GM18861 (cell line): ENCODE measurements at regions not wholly inside any gene's neighbourhood (a gene's known extent, or its start where the extent isn't known, plus 50 kb on each side); places are given as distances from the start of the nearest gene placed in this dataset.
"Not testable (repeated sequence)": the region's sequence is repeated elsewhere in the genome, so short reads cannot be mapped to it uniquely, and the experiment has no call there.

Experiments used
- ATAC-seq: cut with Tn5 transposase; IDR thresholded peaks from one replicate; pipeline ENCODE4 v1.9.1; 2021; ENCODE audit not compliant: unreplicated experiment

DNA sequence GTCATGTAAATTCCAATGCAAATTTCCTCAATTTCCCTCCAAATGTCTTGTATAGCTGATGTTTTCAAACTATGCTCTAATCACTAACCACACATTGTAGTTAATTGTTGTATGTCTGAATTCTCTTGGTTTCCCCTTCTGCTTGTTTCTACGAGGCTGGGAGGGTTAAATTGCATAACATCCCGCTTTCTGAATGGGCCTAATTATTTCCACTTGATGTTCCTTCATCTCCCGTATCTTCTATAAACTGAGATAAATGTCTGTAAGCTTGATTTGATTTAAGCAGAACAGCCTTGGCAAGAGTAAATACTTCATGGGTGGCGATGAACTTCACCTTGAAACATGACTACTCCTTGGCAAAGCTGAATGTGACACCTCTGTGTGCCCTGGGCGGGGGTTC is 72.2 kb downstream of the SERINC2 start:
- ATAC-seq: no peak

DNA sequence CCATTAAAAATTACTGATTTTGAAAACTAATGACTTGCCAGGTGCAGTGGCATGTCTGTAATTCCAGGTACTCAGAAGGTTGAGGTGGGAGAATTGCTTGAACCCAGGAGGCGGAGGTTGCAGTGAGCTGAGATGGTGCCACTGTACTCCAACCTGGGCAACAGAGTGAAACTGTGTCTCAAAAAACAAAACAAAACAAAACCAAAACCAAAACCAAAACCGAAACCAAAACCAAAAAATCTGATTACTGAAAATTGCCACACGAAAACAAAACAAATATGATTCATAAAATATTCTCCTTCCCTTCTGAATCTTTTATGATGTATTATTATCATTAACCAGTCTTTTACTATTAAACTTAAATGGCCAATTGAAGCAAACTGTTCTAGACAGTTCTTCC is 74.1 kb downstream of the SERINC2 start:
- ATAC-seq: no peak

DNA sequence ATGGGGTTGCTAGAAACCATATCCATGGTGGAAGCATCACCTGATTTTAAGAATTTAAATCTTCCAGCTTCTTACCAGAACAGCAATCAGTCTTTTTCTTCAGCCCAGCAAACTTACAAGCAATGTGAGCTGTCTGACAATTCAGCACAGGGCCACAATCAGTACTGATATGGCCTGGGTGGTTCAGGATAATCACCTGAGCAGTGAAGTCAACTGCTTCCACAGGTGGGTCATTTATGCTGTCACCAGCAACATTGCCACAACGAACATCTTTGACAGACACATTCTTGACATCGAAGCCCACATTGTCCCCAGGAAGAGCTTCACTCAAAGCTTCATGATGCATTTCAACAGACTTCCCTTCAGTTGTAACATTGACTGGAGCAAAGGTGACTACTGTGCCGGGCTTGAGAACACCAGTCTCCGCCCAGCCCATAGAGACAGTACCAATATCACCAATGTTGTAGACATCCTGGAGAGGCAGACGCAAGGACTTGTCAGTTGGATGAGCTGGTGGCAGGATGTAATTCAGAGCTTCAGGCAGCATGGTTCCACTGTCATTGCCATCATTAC is 74.8 kb downstream of the SERINC2 start:
- ATAC-seq: no peak

DNA sequence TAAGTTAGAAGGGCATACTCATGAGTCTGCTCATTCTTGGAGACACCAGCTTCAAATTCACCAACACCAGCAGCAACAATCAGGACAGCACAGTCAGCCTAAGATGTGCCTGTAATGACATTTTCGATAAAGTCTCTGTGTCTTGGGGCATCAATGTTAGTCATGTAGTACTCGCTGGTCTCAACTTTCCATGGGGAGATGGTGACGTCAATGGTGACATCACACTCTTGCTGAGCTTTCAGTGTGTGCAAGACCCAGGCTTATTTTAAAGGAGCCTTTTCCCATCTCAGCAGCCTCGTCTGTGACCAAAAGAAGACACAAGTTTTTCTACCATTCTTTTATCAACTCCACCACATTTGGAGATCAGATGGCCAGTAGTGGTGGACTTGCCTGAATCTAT is 75.5 kb downstream of the SERINC2 start:
- no peak for ATAC-seq

DNA sequence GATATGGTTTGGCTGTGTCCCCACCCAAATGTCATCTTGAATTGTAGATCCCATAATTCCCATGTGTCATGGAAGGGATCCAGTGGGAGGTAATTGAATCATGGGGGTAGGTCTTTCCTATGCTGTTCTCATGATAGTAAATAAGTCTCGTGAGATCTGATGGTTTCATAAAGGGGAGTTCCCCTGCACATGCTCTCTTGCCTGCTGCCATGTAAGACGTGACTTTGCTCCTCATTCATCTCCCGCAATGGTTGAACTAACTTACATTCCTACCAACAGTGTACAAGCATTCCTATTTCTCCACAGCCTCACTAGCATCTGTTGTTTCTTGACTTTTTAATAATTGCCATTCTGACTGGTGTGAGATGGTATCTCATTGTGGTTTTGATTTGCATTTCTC is 76.6 kb downstream of the SERINC2 start:
- ATAC-seq: not testable (repeated sequence)

DNA sequence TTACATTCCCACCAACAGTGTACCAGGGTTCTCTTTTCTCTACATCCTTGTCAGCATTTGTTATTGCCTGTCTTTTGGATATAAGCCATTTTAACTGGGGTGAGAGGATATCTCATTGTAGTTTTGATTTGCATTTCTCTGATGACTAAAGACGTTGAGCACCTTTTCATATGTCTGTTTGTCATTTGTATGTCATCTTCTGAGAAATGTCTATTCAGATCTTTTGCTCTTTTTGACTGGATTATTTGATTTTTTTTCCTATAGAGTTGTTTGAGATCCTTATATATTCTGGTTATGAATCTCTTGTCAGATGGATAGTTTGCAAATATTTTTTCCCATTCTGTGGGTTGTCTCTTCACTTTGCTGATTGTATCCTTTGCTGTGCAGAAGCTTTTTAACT is 77.6 kb downstream of the SERINC2 start:
- not testable (repeated sequence) for ATAC-seq

DNA sequence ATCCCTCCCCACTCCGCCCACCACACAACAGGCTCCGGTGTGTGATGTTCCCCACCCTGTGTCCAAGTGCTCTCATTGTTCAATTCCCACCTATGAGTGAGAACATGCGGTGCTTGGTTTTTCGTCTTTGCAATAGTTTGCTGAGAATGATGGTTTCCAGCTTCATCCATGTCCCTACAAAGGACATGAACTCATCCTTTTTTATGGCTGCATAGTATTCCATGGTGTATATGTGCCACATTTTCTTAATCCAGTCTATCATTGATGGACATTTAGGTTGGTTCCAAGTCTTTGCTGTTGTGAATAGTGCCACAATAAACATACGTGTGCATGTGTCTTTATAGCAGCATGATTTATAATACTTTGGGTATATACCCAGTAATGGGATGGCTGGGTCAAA is 81.0 kb upstream of the TINAGL1 start:
- ATAC-seq: not testable (repeated sequence)

DNA sequence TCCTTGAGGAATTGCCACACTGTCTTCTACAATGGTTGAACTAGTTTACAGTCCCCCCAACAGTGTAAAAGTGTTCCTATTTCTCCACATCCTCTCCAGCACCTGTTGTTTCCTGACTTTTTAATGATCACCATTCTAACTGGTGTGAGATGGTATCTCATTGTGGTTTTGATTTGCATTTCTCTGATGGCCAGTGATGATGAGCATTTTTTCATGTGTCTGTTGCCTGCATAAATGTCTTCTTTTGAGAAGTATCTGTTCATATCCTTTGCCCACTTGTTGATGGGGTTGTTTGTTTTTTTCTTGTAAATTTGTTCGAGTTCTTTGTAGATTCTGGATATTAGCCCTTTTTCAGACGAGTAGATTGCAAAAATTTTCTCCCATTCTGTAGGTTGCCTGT is 80.5 kb upstream of the TINAGL1 start:
- ATAC-seq: not testable (repeated sequence)

DNA sequence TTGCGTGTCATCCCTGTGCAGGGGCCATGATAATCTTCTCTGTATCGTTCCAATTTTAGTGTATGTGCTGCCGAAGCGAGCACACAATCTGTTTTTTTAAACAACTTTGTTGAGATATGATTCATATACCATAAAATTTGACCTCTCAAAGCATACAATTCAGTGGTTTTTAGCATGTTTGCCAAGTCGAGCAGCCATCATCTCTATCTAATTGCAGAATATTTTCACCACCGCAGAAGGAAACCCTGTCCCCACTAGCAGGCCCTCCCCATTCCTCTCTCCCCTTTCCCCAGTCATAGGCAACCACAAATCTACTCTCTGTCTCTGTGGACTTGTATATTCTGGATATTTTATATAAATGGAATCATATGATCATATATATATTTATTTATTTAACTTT is 78.7 kb upstream of the TINAGL1 start:
- ATAC-seq: no peak

DNA sequence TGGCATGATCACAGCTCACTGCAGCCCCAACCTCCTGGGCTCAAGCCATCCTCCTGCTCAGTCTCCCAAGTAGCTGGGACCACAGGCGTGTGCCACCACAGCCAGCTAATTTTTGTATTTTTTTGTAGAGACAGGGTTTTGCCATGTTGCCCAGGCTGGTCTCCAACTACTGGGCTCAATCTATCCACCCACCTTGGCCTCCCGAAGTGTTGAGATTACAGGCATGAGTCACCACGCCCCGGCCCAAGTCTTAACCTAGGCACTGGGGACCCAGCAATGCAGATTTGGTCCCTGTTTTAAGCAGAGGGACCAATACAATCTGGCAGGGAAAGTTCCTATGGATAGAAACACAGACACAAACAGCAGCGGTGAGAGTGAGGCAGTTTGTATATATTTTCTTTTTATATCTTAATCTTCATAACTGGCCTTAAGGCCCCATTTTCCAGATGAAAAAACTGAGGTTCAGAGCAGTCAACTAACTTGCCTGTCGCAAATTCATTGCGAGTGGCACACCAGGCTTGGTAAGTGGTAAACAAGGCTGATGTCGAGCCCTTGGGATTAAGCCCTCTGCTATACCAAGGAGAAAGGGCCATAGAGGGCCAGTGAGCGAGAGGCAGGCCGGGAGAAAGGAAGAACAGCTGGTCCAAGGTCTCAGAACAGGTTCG is 77.8 kb upstream of the TINAGL1 start:
- no peak for ATAC-seq

DNA sequence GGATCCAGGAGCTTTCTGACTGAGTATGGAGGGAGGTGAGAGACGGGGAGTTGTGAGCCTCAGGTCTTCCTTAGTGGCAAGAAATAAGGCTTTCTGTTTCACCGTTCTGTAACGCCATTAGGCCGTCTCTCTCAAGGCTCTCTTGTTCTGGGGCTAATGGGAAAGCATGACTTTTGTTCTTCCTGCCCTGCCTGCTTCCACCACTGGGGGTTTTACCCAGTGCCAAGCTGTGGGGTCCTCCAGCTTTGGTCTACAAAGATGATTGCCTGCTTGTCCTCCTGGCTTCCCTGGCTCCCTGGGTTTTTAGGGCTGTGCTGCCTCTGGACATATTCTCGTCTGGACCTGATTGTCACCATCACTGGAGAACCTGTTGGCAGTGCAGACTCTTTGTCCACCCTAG is 74.8 kb upstream of the TINAGL1 start:
- no peak for ATAC-seq

DNA sequence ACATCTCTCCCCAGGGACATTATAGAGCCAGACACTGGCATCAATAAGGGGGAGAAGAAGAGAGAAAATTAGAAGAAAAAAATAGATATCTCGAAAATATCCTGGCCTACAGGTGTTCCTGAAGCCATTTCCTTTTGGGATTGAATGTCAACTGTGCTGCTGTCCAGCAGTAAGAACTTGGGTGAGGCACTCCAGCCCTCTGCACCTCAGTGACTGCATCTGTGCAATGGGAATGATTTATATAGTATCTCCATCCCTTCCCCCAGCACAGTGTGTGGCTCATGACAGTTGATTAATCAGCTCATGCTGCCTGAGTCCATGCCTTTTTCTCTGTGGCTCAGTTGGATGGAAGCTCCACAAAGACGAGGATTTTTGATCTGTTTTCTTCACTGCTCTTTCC is 74.1 kb upstream of the TINAGL1 start:
- no peak for ATAC-seq

DNA sequence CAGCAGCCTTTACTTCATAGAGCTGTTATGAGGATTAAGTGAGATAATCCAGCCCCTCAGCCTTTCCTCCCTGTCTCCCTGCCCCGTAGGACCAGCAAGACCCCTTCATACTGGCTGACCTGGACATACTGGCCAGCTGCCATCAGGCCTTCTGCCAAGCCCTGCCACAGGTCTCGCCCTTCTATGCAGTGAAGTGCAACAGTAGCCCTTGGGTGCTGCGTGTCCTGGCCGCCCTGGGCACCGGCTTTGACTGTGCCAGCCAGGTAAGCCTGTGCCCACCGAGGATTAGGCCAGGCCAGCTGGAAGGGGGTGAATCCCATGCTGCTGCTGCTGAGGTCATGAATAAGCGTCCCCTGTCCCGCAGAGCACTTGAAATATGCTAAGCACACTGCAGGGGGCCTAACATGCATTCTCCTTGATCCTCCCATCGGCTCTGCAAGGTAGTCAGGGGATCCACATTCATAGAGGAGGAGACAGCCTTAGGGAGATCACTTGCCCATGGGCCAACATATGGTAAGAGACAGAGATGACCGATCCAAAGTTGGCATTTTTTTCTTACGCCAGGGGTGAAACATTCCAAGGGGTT is 73.3 kb upstream of the TINAGL1 start:
- no peak for ATAC-seq

DNA sequence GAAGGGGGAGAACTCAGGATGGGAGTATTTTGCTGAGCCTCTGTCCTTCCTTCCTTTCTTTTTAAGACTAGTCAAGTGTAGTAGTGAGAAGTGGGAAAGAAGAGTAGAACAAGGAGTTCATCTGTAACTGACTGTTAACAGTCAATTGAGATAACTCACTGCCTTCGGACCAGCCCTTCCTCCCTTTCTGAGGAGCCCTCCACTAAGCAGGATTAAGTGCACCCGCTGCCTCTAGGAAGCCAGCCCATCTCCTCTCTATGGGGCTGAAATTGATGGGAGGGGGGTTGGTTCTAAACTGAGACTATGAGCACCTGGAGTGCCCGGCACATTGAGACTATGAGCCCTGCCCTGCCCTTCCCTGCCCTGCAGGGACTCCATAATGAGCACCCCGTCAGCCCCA is 72.7 kb upstream of the TINAGL1 start:
- no peak for ATAC-seq

DNA sequence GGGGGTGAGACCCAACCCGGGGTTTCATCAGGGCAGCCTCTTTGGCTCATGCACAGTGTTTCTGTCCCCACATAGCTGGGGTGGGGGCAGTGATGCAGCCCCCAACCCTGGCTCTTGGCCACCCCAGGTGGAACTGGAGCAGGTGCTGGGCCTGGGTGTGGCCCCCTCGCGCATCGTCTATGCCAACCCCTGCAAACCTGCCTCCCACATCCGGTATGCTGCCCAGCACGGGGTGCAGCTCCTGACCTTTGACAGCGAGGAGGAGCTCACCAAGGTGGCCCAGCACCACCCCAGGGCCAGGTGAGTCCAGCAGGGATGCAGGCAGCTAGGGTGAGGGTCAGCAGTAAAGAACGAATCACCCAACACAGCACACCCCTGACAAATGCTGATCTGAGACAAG is 72.3 kb upstream of the TINAGL1 start:
- ATAC-seq: no peak

DNA sequence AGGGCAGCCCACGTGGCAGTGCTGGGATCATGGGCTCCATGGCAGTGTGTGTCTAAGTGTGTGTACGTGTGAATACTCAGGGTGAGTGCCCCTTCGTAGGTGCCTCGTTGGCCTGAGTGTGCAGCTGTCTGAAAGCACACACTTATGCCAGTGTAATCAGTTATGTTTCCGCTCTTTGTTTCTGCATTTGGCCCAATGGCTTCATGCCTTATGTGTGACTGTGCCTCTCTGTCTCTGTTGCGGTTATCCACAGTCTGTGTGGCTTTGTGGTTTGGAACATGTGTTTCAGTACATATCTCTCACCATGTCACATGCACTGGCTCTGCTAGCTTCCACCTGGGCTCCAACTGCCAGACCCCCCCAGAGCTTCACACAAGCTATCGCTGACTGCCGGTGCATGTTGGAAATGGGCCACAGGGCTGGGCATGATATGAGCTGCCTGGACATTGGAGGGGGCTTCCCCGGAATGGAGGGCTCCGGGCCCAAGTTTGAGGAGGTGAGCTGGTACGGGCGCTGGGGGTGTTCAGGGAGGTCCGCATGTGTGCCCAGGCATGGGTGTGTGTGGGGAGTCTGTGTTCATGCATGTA is 70.3 kb upstream of the TINAGL1 start:
- ATAC-seq: peak; percentile 55

DNA sequence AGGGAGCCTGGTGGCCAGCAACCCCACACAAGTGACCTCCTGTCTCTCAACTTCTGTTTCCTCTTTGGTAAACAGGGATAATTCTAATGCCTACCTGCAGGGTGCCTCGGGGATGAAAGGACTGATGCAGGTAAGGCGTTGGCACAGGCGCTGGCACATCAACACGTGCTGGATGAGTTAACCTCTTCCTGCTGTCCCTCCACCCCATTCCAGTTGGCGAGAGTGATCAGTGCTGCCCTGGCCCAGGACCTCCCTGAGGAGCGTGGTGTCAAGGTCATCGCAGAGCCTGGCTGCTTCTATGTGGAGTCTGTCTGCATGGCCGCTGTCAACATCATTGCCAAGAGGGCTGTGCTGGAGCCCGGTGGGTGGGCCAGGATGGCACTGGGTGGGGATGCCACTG is 69.1 kb upstream of the TINAGL1 start:
- ATAC-seq: no peak

DNA sequence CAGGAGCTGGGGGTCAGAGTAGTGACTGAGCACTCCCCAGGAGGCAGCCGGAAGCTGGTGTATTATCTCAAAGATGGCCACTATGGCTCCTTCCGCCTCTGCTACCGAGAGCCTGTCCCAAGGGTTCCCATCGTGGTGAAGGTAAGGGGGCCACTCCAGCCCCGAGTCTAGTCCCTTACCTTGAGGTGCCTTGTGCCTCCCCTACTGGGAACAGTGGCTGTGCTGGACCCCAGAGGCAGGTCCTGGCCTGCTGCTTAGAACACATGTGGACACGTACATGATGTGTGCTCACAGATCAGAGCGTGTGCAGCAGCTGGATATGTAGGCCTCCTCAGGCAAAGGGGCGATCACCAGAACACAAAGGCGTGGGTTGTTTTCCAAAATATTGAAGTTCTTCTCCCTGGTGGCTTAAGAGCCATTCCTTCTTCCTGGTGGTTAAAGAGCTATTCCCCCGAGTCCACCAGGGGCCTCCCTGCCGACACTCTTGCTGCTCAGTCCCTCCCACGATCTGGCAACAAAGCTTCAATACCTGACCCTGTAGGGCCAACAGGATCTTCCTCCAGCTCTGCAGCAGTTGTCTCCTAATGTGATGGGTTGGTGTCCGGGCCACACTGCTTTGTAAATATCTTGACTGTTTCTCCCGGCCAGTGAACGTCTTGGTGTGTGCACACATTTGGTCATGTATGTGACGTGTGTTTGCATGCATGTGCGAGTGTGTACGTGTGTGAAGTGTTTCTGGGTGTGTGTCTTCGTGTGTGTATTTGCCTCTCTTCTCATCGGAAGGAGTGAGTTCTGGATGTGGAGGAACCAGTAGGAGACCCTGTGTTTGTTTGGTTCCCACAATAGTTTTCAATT is 68.4 kb upstream of the TINAGL1 start:
- no peak for ATAC-seq

DNA sequence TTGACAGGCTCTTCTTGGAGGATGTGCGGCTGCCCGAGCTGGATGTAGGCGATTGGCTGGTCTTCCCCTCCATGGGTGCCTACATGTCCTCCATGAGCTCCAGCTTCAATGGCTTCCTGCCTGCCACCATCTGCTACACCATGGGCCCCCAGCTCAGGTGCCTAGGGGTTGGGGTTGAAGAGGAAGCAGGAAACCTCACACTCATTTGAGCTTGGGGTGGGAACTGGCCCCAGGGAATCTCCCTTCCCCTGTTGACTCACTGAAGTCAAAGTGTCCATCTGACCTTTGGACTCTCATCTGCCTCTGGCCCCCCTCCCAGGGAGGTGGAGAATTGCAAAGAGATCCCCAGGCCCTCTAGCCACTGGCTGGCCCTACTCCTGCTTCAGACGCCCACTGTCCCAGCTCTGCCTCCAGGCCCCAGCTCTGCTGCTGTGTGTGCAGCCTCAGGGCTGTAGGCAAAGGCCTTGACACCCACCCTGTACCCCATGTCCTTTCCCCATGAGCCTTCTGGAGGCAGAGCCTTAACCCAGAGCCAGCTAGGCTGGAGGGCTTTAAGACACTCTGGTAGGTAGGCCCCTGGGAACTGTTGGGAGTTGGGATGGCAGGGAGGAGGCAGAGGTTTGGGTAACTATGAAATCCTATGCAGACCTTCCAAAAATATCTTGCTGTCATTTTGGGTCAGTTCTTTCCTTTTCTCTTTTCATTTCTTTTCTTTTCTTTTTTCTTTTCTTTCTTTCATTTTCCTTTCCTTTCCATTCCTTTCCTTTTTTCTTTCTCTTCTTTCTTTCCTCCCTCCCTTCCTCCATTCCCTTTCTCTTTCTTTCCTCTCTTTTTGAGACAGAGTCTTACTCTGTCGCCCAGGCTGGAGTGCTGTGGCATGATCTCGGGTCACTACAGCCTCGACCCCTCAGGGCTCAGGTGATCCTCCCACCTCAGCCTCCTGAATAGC is 66.9 kb upstream of the TINAGL1 start:
- peak; percentile 49 for ATAC-seq

DNA sequence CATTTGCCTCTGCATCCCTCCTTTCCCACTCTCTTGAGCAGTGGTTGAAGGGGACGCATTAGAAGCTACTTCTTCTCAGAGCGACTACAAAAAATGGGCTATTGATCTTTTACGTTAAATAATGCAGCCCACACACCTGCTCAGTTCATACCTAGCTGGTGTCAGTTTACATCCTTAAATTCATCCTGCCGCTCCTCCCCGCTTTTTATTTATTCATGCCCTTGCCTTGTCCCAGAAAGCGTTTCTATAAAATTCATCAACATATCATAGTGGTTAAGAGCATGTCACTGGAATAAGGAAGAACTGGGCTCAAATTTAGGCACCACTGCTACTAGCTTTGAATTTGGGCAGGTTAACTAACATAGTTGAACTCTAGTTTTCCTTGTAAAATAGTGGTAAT is 66.0 kb upstream of the TINAGL1 start:
- ATAC-seq: no peak
